ENCODE measurements at regions not wholly inside any gene's neighbourhood (a gene's known extent, or its start where the extent isn't known, plus 50 kb on each side); places are given as distances from the start of the nearest gene placed in this dataset.
"Not testable (repeated sequence)": the region's sequence is repeated elsewhere in the genome, so short reads cannot be mapped to it uniquely, and the experiment has no call there.

DNA sequence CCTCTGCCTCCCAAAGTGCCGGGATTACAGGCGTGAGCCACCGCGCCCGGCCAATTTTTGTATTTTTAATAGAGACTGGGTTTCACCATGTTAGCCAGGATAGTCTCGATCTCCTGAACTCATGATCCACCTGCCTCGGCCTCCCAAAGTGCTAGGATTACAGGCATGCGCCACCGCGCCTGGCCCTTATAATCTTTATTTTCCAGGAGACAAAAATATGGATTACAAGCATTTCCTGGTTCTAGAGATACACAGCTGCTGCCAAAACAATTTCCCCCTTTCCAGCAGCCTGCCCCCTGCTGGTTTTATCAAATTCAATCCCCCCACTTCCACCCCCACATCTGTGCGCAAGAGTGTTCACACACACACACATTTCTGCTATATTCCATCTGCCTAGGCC lies 333.4 kb downstream of the ZNF479 start:
- TF ChIP-seq, protein P1, sequence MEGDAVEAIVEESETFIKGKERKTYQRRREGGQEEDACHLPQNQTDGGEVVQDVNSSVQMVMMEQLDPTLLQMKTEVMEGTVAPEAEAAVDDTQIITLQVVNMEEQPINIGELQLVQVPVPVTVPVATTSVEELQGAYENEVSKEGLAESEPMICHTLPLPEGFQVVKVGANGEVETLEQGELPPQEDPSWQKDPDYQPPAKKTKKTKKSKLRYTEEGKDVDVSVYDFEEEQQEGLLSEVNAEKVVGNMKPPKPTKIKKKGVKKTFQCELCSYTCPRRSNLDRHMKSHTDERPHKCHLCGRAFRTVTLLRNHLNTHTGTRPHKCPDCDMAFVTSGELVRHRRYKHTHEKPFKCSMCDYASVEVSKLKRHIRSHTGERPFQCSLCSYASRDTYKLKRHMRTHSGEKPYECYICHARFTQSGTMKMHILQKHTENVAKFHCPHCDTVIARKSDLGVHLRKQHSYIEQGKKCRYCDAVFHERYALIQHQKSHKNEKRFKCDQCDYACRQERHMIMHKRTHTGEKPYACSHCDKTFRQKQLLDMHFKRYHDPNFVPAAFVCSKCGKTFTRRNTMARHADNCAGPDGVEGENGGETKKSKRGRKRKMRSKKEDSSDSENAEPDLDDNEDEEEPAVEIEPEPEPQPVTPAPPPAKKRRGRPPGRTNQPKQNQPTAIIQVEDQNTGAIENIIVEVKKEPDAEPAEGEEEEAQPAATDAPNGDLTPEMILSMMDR (IDR thresholded peaks at IDR 0.05) = not testable (repeated sequence)
- not testable (repeated sequence) for TF ChIP-seq POLR2A (IDR thresholded peaks at IDR 0.05)
